ENCODE measurements at regions not wholly inside any gene's neighbourhood (a gene's known extent, or its start where the extent isn't known, plus 50 kb on each side); places are given as distances from the start of the nearest gene placed in this dataset.

- H3K4me1 ChIP-seq (ENCODE audit: control insufficient read depth in 2 of 3, insufficient read depth in 2 of 3, low read depth in 1 of 3, low read length in 3 of 3): no peaks in the 10 kb centered on the region
- H3K27ac ChIP-seq (ENCODE audit: low read depth in 2 of 2, low read length in 2 of 2): no peak overlapping the region
- FAIRE-seq: no peak
- H3K9me3 ChIP-seq (ENCODE audit: control insufficient read depth in 2 of 3, insufficient read depth in 1 of 3, low read length in 3 of 3): no peaks in the 10 kb centered on the region
- H3K9ac ChIP-seq (ENCODE audit: low read length in 3 of 3): no peak overlapping the region
- TF ChIP-seq CTCF (IDR thresholded peaks at IDR 0.05; ENCODE audit: borderline replicate concordance, extremely low read depth, insufficient read depth): no peak
- DNase-seq: no peak
- no peaks in the 10 kb centered on the region for H3K27me3 ChIP-seq (ENCODE audit: control insufficient read depth, insufficient read depth, low read length)
- no peak overlapping the region for H3K4me3 ChIP-seq (ENCODE audit: low read length in 3 of 3)
- H3K36me3 ChIP-seq (ENCODE audit: control insufficient read depth in 2 of 3, insufficient read depth in 3 of 3, low read length in 3 of 3): no peaks in the 10 kb centered on the region
- intact Hi-C loops (cut with DNase I): no loop called here
These were observed 183.5 kb upstream of the CPHXL start for GRCh38 chr16:75909746-75910145.

- Histone ChIP-seq H3K27me3 (ENCODE audit: control insufficient read depth, insufficient read depth, low read length) (no peaks in the 10 kb centered on the region), H3K4me3 (ENCODE audit: low read length in 3 of 3) (no peak overlapping the region), H3K9ac (ENCODE audit: low read length in 3 of 3) (no peak overlapping the region), H3K9me3 (ENCODE audit: control insufficient read depth in 2 of 3, insufficient read depth in 1 of 3, low read length in 3 of 3) (no peaks in the 10 kb centered on the region), H3K4me1 (ENCODE audit: control insufficient read depth in 2 of 3, insufficient read depth in 2 of 3, low read depth in 1 of 3, low read length in 3 of 3) (no peaks in the 10 kb centered on the region), H3K36me3 (ENCODE audit: control insufficient read depth in 2 of 3, insufficient read depth in 3 of 3, low read length in 3 of 3) (no peaks in the 10 kb centered on the region), H3K27ac (ENCODE audit: low read depth in 2 of 2, low read length in 2 of 2) (no peak overlapping the region)
- intact Hi-C loops (cut with DNase I): no loop called here
- FAIRE-seq (no peak), DNase-seq (no peak)
- no peak for TF ChIP-seq CTCF (IDR thresholded peaks at IDR 0.05; ENCODE audit: borderline replicate concordance, extremely low read depth, insufficient read depth)
These were observed 185.6 kb upstream of the CPHXL start for GRCh38 chr16:75911896-75912295.

- intact Hi-C loops (cut with DNase I): no loop called here
- Histone ChIP-seq H3K4me3 (ENCODE audit: low read length in 3 of 3) (no peak overlapping the region), H3K9me3 (ENCODE audit: control insufficient read depth in 2 of 3, insufficient read depth in 1 of 3, low read length in 3 of 3) (no peaks in the 10 kb centered on the region), H3K27ac (ENCODE audit: low read depth in 2 of 2, low read length in 2 of 2) (no peak overlapping the region), H3K27me3 (ENCODE audit: control insufficient read depth, insufficient read depth, low read length) (no peaks in the 10 kb centered on the region), H3K36me3 (ENCODE audit: control insufficient read depth in 2 of 3, insufficient read depth in 3 of 3, low read length in 3 of 3) (no peaks in the 10 kb centered on the region), H3K4me1 (ENCODE audit: control insufficient read depth in 2 of 3, insufficient read depth in 2 of 3, low read depth in 1 of 3, low read length in 3 of 3) (no peaks in the 10 kb centered on the region), H3K9ac (ENCODE audit: low read length in 3 of 3) (no peak overlapping the region)
- DNase-seq (peak in 1 of 5 donors; percentile 3), FAIRE-seq (no peak)
- no peak for TF ChIP-seq CTCF (IDR thresholded peaks at IDR 0.05; ENCODE audit: borderline replicate concordance, extremely low read depth, insufficient read depth)
These were observed 187.7 kb upstream of the CPHXL start for GRCh38 chr16:75913958-75914357.

- no peak overlapping the region for H3K9ac ChIP-seq (ENCODE audit: low read length in 3 of 3)
- FAIRE-seq: no peak
- H3K27ac ChIP-seq (ENCODE audit: low read depth in 2 of 2, low read length in 2 of 2): no peak overlapping the region
- intact Hi-C loops (cut with DNase I): no loop called here
- TF ChIP-seq CTCF (IDR thresholded peaks at IDR 0.05; ENCODE audit: borderline replicate concordance, extremely low read depth, insufficient read depth): no peak
- DNase-seq: peak in 4 of 5 donors; percentile 39 to 78 (median 58)
- H3K27me3 ChIP-seq (ENCODE audit: control insufficient read depth, insufficient read depth, low read length): no peaks in the 10 kb centered on the region
- H3K4me3 ChIP-seq (ENCODE audit: low read length in 3 of 3): no peak overlapping the region
- no peaks in the 10 kb centered on the region for H3K36me3 ChIP-seq (ENCODE audit: control insufficient read depth in 2 of 3, insufficient read depth in 3 of 3, low read length in 3 of 3)
- no peaks in the 10 kb centered on the region for H3K9me3 ChIP-seq (ENCODE audit: control insufficient read depth in 2 of 3, insufficient read depth in 1 of 3, low read length in 3 of 3)
- H3K4me1 ChIP-seq (ENCODE audit: control insufficient read depth in 2 of 3, insufficient read depth in 2 of 3, low read depth in 1 of 3, low read length in 3 of 3): no peaks in the 10 kb centered on the region
These were observed 190.2 kb upstream of the CPHXL start for GRCh38 chr16:75916451-75916850.

Measured in kidney (tissue), 13 donors.